HCT116 (cell line): ENCODE measurements at regions not wholly inside any gene's neighbourhood (a gene's known extent, or its start where the extent isn't known, plus 50 kb on each side); places are given as distances from the start of the nearest gene placed in this dataset.

Experiments used
- ATAC-seq: fragments of 200-7000 bp; cut with Tn5 transposase; 2 replicates; pipeline ENCODE4 v1.9.1; 2020; ENCODE audit warnings: mild to moderate bottlenecking, moderate library complexity
- BruUV-seq: library from RNA; stranded (reverse); fragments of 400-500 nt; replicated peaks from 2 replicates; lab custom pipeline; 2021; lab: Mats Ljungman, UMichigan
- CTCF ChIA-PET: fragments of 300-600 bp; sonication (Branson Sonifier 250); formaldehyde crosslinking; loops from one replicate; lab custom pipeline; 2021; ENCODE audit warnings: antibody characterized with exemption; lab: Charles Lee
- POLR2A ChIA-PET: fragments of 300-600, 350-600 bp; sonication (Branson Sonifier 250); formaldehyde crosslinking; loops from one replicate; lab custom pipeline; 2021; ENCODE audit warnings: antibody characterized with exemption; lab: Charles Lee
- RAD21 ChIA-PET, 2 experiments: fragments of 300-600 bp; sonication (Branson Sonifier 250); formaldehyde crosslinking; loops; one replicate each; lab custom pipeline; 2023; ENCODE audit warnings: low total read pairs in 2 of 2; ENCODE audit not compliant: uncharacterized antibody in 2 of 2, unreplicated experiment in 2 of 2, low non-redundant PET in 1 of 2; lab: Charles Lee
- DNase-seq: peaks from one replicate; pipeline ENCODE4 v3.0.0-alpha.2; 2010; ENCODE audit warnings: low read depth, low spot score
- H2AFZ ChIP-seq: fragments of 200-600 bp; shearing (Covaris generic), sonication (generic); 2 replicates; pipeline ENCODE4 v1.6.1; 2017; ENCODE audit warnings: low read depth, mixed run types, mixed read lengths, antibody characterized with exemption, low read length; ENCODE audit not compliant: poor library complexity, severe bottlenecking
- H3K27ac ChIP-seq: 2 replicates; pipeline ENCODE4 v1.5.1; 2012; ENCODE audit warnings: low read depth, low read length
- H3K27me3 ChIP-seq: fragments of 200-600 bp; sonication (generic); 2 replicates; pipeline ENCODE4 v1.6.1; 2016; ENCODE audit warnings: mixed run types, low read length, mixed read lengths; ENCODE audit not compliant: insufficient read depth
- H3K36me3 ChIP-seq, 2 experiments: fragments of 200-500 bp in 1 of 2; fragments of 200-600 bp in 1 of 2; sonication (Bioruptor generic) in 1 of 2; sonication (generic) in 1 of 2; 2 replicates each; pipeline versions ENCODE4 v1.5.1 to v1.6.1; 2014 to 2016; ENCODE audit warnings: low read length in 2 of 2, inconsistent platforms in 1 of 2, mixed read lengths in 1 of 2, mixed run types in 1 of 2; ENCODE audit not compliant: insufficient read depth in 2 of 2, control insufficient read depth in 1 of 2
- H3K4me1 ChIP-seq, 2 experiments: fragments of 200-600 bp in 1 of 2; sonication (generic) in 1 of 2; 2 replicates each; pipeline versions ENCODE4 v1.5.1 to v1.6.1; 2012 to 2017; ENCODE audit warnings: low read length in 2 of 2, inconsistent platforms in 1 of 2, mild to moderate bottlenecking in 1 of 2, mixed read lengths in 1 of 2, mixed run types in 1 of 2, moderate library complexity in 1 of 2; ENCODE audit not compliant: insufficient read depth in 2 of 2, control insufficient read depth in 1 of 2
- H3K4me2 ChIP-seq: fragments of 200-600 bp; sonication (generic); 2 replicates; pipeline ENCODE4 v1.6.1; 2017; ENCODE audit warnings: mixed run types, low read length, mixed read lengths
- H3K4me3 ChIP-seq, 2 experiments: fragments of 200-600 bp in 1 of 2; sonication (generic) in 1 of 2; replicated peaks in 1 of 2; 2 replicates each; pipeline ENCODE4 v1.5.1; 2011 to 2016; ENCODE audit warnings: low read length in 2 of 2, control low read depth in 1 of 2, low read depth in 1 of 2, mild to moderate bottlenecking in 1 of 2, mixed read lengths in 1 of 2, mixed run types in 1 of 2
- H3K79me2 ChIP-seq: fragments of 200-600 bp; sonication (generic); 2 replicates; pipeline ENCODE4 v1.6.1; 2017; ENCODE audit warnings: mild to moderate bottlenecking, mixed run types, low read length, moderate library complexity, mixed read lengths; ENCODE audit not compliant: insufficient read depth
- H3K9ac ChIP-seq: fragments of 200-600 bp; sonication (generic); 2 replicates; pipeline ENCODE4 v1.6.1; 2016; ENCODE audit warnings: low read length, mixed read lengths
- H3K9me2 ChIP-seq: fragments of 200-600 bp; sonication (generic), shearing (Covaris generic); 2 replicates; pipeline ENCODE4 v1.6.1; 2017; ENCODE audit warnings: mixed run types, mild to moderate bottlenecking, moderate library complexity; ENCODE audit not compliant: insufficient read depth
- H3K9me3 ChIP-seq, 2 experiments: fragments of 200-500 bp in 1 of 2; fragments of 200-600 bp in 1 of 2; sonication (Bioruptor generic) in 1 of 2; sonication (generic) in 1 of 2; 2 replicates each; pipeline ENCODE4 v1.6.1; 2014 to 2017; ENCODE audit warnings: low read length in 2 of 2, mixed read lengths in 2 of 2, inconsistent platforms in 1 of 2, low read depth in 1 of 2, mild to moderate bottlenecking in 1 of 2, mixed run types in 1 of 2, moderate library complexity in 1 of 2; ENCODE audit not compliant: control insufficient read depth in 1 of 2, insufficient read depth in 1 of 2
- H4K20me1 ChIP-seq: fragments of 200-600 bp; sonication (generic), shearing (Covaris generic); 2 replicates; pipeline ENCODE4 v1.6.1; 2017; ENCODE audit warnings: mixed run types, mild to moderate bottlenecking, moderate library complexity; ENCODE audit not compliant: insufficient read depth
- CBX3 ChIP-seq: IDR thresholded peaks from 2 replicates; pipeline ENCODE4 v1.6.1; 2012; ENCODE audit warnings: low read depth
- CEBPB ChIP-seq: IDR thresholded peaks from 2 replicates; pipeline ENCODE4 v1.6.1; 2012; ENCODE audit warnings: low read depth
- EZH2 ChIP-seq: fragments of 200-600 bp; sonication (generic); IDR thresholded peaks from 2 replicates; pipeline ENCODE4 v1.6.1; 2017; ENCODE audit warnings: antibody characterized with exemption, mixed run types
- EZH2phosphoT487 ChIP-seq: fragments of 200-600 bp; IDR thresholded peaks from 2 replicates; pipeline ENCODE4 v1.6.1; 2018; ENCODE audit warnings: antibody characterized with exemption, borderline replicate concordance
- FOSL1 ChIP-seq: IDR thresholded peaks from 2 replicates; pipeline ENCODE4 v1.6.1; 2012; ENCODE audit warnings: low read depth
- JUND ChIP-seq: IDR thresholded peaks from 2 replicates; pipeline ENCODE4 v1.6.1; 2012
- POLR2A ChIP-seq: IDR thresholded peaks from 2 replicates; pipeline ENCODE4 v1.7.0; 2011; ENCODE audit warnings: borderline replicate concordance; ENCODE audit not compliant: insufficient read depth, insufficient read length; ENCODE audit errors: extremely low read depth
- POLR2AphosphoS5 ChIP-seq: IDR thresholded peaks from 2 replicates; pipeline ENCODE4 v1.6.1; 2011; ENCODE audit warnings: mild to moderate bottlenecking, low read depth, low read length, moderate library complexity
- RAD21 ChIP-seq: IDR thresholded peaks from 2 replicates; pipeline ENCODE4 v1.6.1; 2012; ENCODE audit warnings: low read depth, mild to moderate bottlenecking
- SP1 ChIP-seq: IDR thresholded peaks from 2 replicates; pipeline ENCODE4 v1.6.1; 2012; ENCODE audit warnings: low read depth
- SRF ChIP-seq: IDR thresholded peaks from 2 replicates; pipeline ENCODE4 v1.6.1; 2012; ENCODE audit warnings: low read depth
- TCF7L2 ChIP-seq: IDR thresholded peaks from 2 replicates; pipeline ENCODE4 v1.7.0; 2011; ENCODE audit warnings: borderline replicate concordance, inconsistent platforms; ENCODE audit not compliant: insufficient read depth, insufficient read length; ENCODE audit errors: extremely low read depth
- YY1 ChIP-seq: IDR thresholded peaks from 2 replicates; pipeline ENCODE4 v1.6.1; 2011; ENCODE audit warnings: low read length, low read depth, moderate library complexity, mild to moderate bottlenecking; ENCODE audit not compliant: insufficient replicate concordance; ENCODE audit errors: extremely low read depth
- ZFX ChIP-seq: fragments of 450-650 bp; IDR thresholded peaks from 2 replicates; pipeline ENCODE4 v1.6.1; 2017
- ZNF274 ChIP-seq: fragments of 200-500 bp; sonication (Bioruptor generic); IDR thresholded peaks from 2 replicates; pipeline ENCODE4 v1.6.1; 2014; ENCODE audit warnings: mild to moderate bottlenecking, low read depth, low read length, inconsistent platforms
- intact Hi-C: fragments of 100-400 bp; cut with micrococcal nuclease; formaldehyde crosslinking; loops from 2 replicates; pipeline ENCODE4 v1.10.0; 2022
- TF ChIP-seq, protein P1 (sequence below): IDR thresholded peaks from 2 replicates; pipeline ENCODE4 v1.6.1; 2011; ENCODE audit warnings: mild to moderate bottlenecking, low read length, moderate library complexity; ENCODE audit not compliant: insufficient replicate concordance; ENCODE audit errors: extremely low read depth
- TF ChIP-seq, protein P2 (sequence below): IDR thresholded peaks from 2 replicates; pipeline ENCODE4 v1.6.1; 2012
- TF ChIP-seq, protein P3 (sequence below), 3 experiments: fragments of 200-600 bp in 1 of 3; sonication (generic) in 1 of 3; IDR thresholded peaks in 2 of 3; conservative IDR thresholded peaks in 1 of 3; 2 replicates each; pipeline ENCODE4 v1.5.1; 2012 to 2017; ENCODE audit warnings: low read depth in 2 of 3, low read length in 2 of 3, antibody characterized with exemption in 1 of 3, borderline replicate concordance in 1 of 3, control low read depth in 1 of 3, mild to moderate bottlenecking in 1 of 3, mixed read lengths in 1 of 3, mixed run types in 1 of 3, moderate library complexity in 1 of 3; ENCODE audit not compliant: insufficient read depth in 1 of 3

DNA sequence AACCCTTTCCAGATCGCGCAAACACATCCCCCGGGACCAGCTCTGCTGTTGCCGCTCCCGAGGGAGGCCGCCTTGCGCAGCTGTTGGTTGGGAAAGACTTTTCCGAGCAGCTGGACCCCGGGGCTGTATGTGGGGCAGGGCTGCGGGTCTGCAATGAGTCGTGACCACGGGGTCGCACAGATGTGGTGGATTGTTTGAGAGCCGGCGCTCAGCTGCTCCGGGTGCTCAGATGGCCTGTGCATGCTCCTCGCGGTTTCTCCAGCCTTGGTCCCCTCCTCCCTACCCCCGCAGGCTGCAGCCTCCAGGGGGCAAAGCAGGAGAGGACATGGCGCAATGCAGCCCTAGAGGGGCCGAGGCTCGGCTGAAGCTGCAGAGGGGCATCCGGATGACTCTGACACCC, 105.2 kb upstream of the OTOS start:
- ChIA-PET RAD21 (no interaction called here), CTCF (no interaction called here), POLR2A (no interaction called here)
- DNase-seq (no peak), ATAC-seq (no peak)
- H3K9ac ChIP-seq, result no peak overlapping the region
- no peaks in the 10 kb centered on the region for H4K20me1 ChIP-seq
- H3K4me2 ChIP-seq, result no peak overlapping the region
- no TSS peak for BruUV-seq
- no peak overlapping the region for H3K27ac ChIP-seq
- H3K36me3 ChIP-seq, result no peaks in the 10 kb centered on the region
- H3K79me2 ChIP-seq, result no peaks in the 10 kb centered on the region
- H3K4me1 ChIP-seq, result peaks cover 10 to 20% of the 10 kb centered on the region in 2 experiments
- intact Hi-C loops, result no loop called here
- H3K27me3 ChIP-seq, result no peaks in the 10 kb centered on the region
- no peak overlapping the region for H2AFZ ChIP-seq
- TF ChIP-seq RAD21 (no peak), EZH2phosphoT487 (no peak), JUND (no peak)
- no peaks in the 10 kb centered on the region for H3K9me2 ChIP-seq
- H3K4me3 ChIP-seq, result no peak overlapping the region
- H3K9me3 ChIP-seq, result no peaks in the 10 kb centered on the region

DNA sequence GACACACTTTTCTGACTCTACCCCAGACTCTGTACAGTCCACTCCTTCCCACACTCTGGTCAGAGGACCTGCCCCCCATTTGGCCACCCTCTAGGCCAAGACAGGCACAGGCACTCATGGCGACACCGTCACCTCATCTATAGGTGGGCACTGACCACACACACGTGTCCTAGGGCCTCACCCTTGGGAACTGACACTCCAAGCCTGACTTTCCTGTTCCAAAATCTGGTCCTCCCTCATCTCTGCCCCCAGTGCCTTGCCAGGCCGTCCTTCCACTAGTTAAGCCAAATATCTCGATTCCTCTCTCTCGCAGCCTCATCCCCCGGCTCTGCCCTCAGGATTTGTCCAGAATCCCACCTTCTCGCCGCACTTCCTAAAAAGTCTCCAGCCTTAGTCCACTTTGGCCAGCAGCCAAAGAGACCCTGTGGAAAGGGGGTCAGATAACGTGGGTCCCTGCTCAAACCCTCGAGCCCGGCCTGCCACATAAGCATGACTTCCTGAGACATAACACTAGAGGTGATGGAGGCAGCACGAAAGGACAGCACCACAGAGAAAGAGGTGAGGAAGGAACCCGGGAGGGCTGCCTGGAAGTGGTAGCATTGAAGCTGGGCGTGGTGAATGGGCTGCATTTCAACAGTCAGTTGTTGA, 105.8 kb upstream of the OTOS start:
- Histone ChIP-seq H3K9me2 (no peaks in the 10 kb centered on the region), H3K27ac (no peak overlapping the region), H3K36me3 (no peaks in the 10 kb centered on the region), H3K27me3 (no peaks in the 10 kb centered on the region), H3K9me3 (no peaks in the 10 kb centered on the region), H3K79me2 (no peaks in the 10 kb centered on the region), H3K4me3 (no peak overlapping the region), H3K9ac (no peak overlapping the region), H2AFZ (no peak overlapping the region), H3K4me2 (no peak overlapping the region), H3K4me1 (peaks cover 14 to 26% of the 10 kb centered on the region in 2 experiments), H4K20me1 (no peaks in the 10 kb centered on the region)
- intact Hi-C loops, result no loop called here
- RAD21 ChIA-PET, result no interaction called here
- DNase-seq (no peak), ATAC-seq (no peak)
- BruUV-seq, result no TSS peak
- CTCF ChIA-PET, result no interaction called here
- POLR2A ChIA-PET, result no interaction called here
- no peak for TF ChIP-seq SRF
- TF ChIP-seq, protein P1, sequence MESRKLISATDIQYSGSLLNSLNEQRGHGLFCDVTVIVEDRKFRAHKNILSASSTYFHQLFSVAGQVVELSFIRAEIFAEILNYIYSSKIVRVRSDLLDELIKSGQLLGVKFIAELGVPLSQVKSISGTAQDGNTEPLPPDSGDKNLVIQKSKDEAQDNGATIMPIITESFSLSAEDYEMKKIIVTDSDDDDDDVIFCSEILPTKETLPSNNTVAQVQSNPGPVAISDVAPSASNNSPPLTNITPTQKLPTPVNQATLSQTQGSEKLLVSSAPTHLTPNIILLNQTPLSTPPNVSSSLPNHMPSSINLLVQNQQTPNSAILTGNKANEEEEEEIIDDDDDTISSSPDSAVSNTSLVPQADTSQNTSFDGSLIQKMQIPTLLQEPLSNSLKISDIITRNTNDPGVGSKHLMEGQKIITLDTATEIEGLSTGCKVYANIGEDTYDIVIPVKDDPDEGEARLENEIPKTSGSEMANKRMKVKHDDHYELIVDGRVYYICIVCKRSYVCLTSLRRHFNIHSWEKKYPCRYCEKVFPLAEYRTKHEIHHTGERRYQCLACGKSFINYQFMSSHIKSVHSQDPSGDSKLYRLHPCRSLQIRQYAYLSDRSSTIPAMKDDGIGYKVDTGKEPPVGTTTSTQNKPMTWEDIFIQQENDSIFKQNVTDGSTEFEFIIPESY, result no peak
- no peak for TF ChIP-seq POLR2AphosphoS5
- TF ChIP-seq EZH2, result no peak
- TF ChIP-seq YY1, result no peak
- no peak for TF ChIP-seq FOSL1
- no peak for TF ChIP-seq ZFX
- no peak for TF ChIP-seq ZNF274
- TF ChIP-seq SP1, result no peak
- no peak for TF ChIP-seq EZH2phosphoT487
- TF ChIP-seq TCF7L2, result no peak
- TF ChIP-seq, protein P2, sequence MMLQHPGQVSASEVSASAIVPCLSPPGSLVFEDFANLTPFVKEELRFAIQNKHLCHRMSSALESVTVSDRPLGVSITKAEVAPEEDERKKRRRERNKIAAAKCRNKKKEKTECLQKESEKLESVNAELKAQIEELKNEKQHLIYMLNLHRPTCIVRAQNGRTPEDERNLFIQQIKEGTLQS, result no peak
- no peak for TF ChIP-seq CBX3
- TF ChIP-seq, protein P3, sequence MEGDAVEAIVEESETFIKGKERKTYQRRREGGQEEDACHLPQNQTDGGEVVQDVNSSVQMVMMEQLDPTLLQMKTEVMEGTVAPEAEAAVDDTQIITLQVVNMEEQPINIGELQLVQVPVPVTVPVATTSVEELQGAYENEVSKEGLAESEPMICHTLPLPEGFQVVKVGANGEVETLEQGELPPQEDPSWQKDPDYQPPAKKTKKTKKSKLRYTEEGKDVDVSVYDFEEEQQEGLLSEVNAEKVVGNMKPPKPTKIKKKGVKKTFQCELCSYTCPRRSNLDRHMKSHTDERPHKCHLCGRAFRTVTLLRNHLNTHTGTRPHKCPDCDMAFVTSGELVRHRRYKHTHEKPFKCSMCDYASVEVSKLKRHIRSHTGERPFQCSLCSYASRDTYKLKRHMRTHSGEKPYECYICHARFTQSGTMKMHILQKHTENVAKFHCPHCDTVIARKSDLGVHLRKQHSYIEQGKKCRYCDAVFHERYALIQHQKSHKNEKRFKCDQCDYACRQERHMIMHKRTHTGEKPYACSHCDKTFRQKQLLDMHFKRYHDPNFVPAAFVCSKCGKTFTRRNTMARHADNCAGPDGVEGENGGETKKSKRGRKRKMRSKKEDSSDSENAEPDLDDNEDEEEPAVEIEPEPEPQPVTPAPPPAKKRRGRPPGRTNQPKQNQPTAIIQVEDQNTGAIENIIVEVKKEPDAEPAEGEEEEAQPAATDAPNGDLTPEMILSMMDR (IDR thresholded peaks at IDR 0.05 in 2 of 3, conservative IDR thresholded peaks at IDR 0.05 in 1 of 3; ENCODE audit: borderline replicate concordance in 1 of 3, insufficient read depth in 1 of 3, low read depth in 2 of 3, low read length in 2 of 3), result no peak
- TF ChIP-seq CEBPB, result no peak
- TF ChIP-seq POLR2A, result no peak
